Kidney (tissue), 13 donors: ENCODE measurements at regions not wholly inside any gene's neighbourhood (a gene's known extent, or its start where the extent isn't known, plus 50 kb on each side); places are given as distances from the start of the nearest gene placed in this dataset.

Experiments
- DNase-seq, 5 donors: peaks; one replicate each; pipeline ENCODE4 v3.0.0-alpha.2; 2013 to 2020
- FAIRE-seq: peaks from 2 replicates; lab custom pipeline; 2012; peaks lifted over from hg19 to GRCh38; lab: Jason Lieb, UNC
- H3K27ac ChIP-seq, 2 donors: one replicate each; pipeline ENCODE4 v1.7.0; 2013; ENCODE audit warnings: low read depth in 2 of 2, low read length in 2 of 2, inconsistent platforms in 1 of 2
- H3K27me3 ChIP-seq: one replicate; pipeline ENCODE4 v1.7.1; 2013; ENCODE audit warnings: low read length, inconsistent platforms; ENCODE audit not compliant: control insufficient read depth, insufficient read depth
- H3K36me3 ChIP-seq, 3 donors: one replicate each; pipeline versions ENCODE4 v1.7.0 to v1.7.1; 2013; ENCODE audit warnings: low read length in 3 of 3, control low read depth in 1 of 3, inconsistent platforms in 1 of 3; ENCODE audit not compliant: insufficient read depth in 3 of 3, control insufficient read depth in 2 of 3
- H3K4me1 ChIP-seq, 3 donors: one replicate each; pipeline versions ENCODE4 v1.7.0 to v1.7.1; 2013; ENCODE audit warnings: low read length in 3 of 3, inconsistent platforms in 1 of 3, low read depth in 1 of 3; ENCODE audit not compliant: control insufficient read depth in 2 of 3, insufficient read depth in 2 of 3
- H3K4me3 ChIP-seq, 3 donors: one replicate each; pipeline versions ENCODE4 v1.7.0 to v1.8.1; 2013; ENCODE audit warnings: low read length in 3 of 3, control low read depth in 1 of 3, inconsistent platforms in 1 of 3
- H3K9ac ChIP-seq, 3 donors: one replicate each; pipeline versions ENCODE4 v1.7.0 to v1.7.1; 2013; ENCODE audit warnings: low read length in 3 of 3, control low read depth in 1 of 3, inconsistent platforms in 1 of 3
- H3K9me3 ChIP-seq, 3 donors: one replicate each; pipeline versions ENCODE4 v1.7.0 to v1.7.1; 2013; ENCODE audit warnings: low read length in 3 of 3, control low read depth in 1 of 3, inconsistent platforms in 1 of 3; ENCODE audit not compliant: control insufficient read depth in 2 of 3, insufficient read depth in 1 of 3
- intact Hi-C: fragments of 100-400 bp; cut with DNase I; formaldehyde crosslinking; loops from one replicate; pipeline ENCODE4 v1.11.1; 2022
- TF ChIP-seq, protein P1 (sequence below): IDR thresholded peaks from 3 replicates; pipeline ENCODE4 v1.5.1; 2012; ENCODE audit warnings: mild to moderate bottlenecking, moderate library complexity, borderline replicate concordance; ENCODE audit not compliant: insufficient read depth; ENCODE audit errors: extremely low read depth
- donor health status: control.
- donor health status: control.
- donor health status: control.
- donor health status: control.
- donor health status: control.
- donor health status: DM: yes; HTN: yes; CAD: no.
- donor health status: Normal renal cell carcinoma (clear cell type).

DNA sequence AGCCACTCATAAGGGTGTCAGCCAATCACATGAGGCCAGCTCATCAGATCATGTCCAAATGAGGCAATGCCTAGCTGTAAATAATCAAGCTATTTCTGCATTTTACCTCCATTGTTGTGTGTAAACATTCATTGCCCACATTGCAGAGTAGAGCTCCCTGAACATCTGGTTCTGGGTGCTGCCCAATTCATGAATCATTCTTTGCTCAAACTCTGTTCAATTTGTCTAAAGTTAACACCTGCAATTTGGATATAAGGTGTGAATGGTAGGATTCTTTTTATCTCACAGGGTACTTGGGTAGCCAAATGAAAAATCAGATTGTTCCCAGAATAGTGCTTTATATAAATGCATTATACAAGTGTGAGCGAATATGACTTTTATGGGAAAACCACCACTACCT lies 345.5 kb upstream of the NT5C1B start:
- Histone ChIP-seq H3K9ac (no peak overlapping the region), H3K4me1 (no peaks in the 10 kb centered on the region), H3K9me3 (no peaks in the 10 kb centered on the region), H3K27ac (no peak overlapping the region), H3K36me3 (no peaks in the 10 kb centered on the region), H3K27me3 (no peaks in the 10 kb centered on the region), H3K4me3 (no peak overlapping the region)
- TF ChIP-seq, protein P1, sequence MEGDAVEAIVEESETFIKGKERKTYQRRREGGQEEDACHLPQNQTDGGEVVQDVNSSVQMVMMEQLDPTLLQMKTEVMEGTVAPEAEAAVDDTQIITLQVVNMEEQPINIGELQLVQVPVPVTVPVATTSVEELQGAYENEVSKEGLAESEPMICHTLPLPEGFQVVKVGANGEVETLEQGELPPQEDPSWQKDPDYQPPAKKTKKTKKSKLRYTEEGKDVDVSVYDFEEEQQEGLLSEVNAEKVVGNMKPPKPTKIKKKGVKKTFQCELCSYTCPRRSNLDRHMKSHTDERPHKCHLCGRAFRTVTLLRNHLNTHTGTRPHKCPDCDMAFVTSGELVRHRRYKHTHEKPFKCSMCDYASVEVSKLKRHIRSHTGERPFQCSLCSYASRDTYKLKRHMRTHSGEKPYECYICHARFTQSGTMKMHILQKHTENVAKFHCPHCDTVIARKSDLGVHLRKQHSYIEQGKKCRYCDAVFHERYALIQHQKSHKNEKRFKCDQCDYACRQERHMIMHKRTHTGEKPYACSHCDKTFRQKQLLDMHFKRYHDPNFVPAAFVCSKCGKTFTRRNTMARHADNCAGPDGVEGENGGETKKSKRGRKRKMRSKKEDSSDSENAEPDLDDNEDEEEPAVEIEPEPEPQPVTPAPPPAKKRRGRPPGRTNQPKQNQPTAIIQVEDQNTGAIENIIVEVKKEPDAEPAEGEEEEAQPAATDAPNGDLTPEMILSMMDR, result no peak
- DNase-seq (no peak), FAIRE-seq (no peak)
- intact Hi-C loops, result no loop called here

DNA sequence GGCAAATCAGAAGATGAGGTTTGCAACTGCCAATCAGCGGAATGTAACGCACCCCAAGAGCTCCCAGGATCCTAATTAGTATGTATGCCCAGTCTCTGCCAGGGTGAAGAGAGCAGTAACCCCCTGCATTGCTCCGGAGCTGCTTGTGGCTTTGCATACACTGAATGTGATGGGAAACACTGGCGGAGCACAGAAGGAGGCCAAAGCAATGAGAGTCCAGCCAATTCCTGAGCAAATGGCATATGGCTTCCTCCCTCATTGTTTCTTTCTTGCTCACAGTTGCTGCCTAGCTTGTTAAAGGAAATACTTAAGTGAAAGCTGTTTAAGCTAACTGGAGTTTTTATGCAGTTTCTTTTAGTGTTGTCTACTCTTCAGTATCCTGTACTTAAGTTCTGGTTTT lies 343.5 kb upstream of the NT5C1B start:
- Histone ChIP-seq H3K9me3 (no peaks in the 10 kb centered on the region), H3K27ac (no peak overlapping the region), H3K27me3 (no peaks in the 10 kb centered on the region), H3K9ac (no peak overlapping the region), H3K4me1 (no peaks in the 10 kb centered on the region), H3K4me3 (no peak overlapping the region), H3K36me3 (no peaks in the 10 kb centered on the region)
- intact Hi-C loops, result no loop called here
- TF ChIP-seq, protein P1, result no peak
- DNase-seq, result no peak
- FAIRE-seq, result no peak

DNA sequence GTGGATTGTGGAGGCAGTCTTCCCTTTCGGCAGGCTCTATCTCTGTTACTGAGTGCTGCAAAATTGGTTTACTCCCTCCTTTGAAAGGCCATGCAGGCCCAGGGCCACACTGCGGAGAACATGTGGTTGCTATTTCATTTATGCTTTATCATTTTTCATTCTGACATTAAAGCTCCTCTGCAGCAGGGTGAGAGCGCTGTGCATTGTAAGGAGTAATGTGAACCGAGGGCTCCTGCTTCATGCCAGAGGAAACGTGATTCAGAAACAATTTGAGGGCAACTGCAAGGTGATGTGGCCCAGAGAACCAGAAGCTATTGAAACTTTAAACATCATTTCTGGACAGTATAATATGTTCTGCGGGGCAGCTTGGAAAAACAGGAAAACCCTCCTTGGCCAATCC lies 341.6 kb upstream of the NT5C1B start:
- DNase-seq, result peak in 1 of 5 donors; percentile 26
- TF ChIP-seq, protein P1, result no peak

DNA sequence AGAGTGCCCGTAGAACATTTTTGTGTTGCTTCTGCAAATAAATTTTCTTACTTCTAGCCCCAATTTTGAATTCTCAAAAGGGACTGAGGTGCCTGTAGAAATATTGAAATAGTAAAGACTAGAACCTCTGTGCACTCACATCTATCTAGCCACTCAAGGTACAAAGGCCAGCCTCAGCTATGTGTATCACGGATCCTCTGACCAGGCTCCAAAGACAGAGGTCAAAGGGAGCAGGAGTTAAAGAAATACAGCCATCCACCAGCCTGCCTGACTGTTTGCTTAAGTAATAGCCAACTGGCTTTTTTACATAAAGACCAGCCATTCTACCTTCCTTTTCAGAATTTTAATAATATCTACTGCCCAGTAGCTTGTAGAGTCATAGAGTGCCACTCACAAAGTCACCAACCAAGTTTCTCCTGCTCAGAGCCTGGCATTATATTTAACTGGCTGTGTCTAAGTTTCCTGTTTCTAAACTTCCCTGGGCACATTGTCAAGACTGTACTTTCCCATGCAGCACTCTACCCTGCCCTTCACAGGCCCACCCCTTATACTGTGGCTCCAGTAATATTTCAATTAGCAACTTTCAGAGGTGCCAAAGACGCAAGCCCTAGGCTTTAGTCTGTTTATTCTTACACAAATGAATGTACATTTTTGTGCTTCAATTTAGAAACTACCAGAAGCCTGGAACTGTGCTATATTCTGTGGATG lies 338.3 kb upstream of the NT5C1B start:
- no peaks in the 10 kb centered on the region for H3K36me3 ChIP-seq
- FAIRE-seq, result no peak

More for the DNA sequence above, 341.6 kb upstream of the NT5C1B start:
- Histone ChIP-seq H3K27me3 (no peaks in the 10 kb centered on the region), H3K4me3 (no peak overlapping the region), H3K9me3 (no peaks in the 10 kb centered on the region), H3K4me1 (no peaks in the 10 kb centered on the region), H3K27ac (no peak overlapping the region), H3K9ac (no peak overlapping the region), H3K36me3 (no peaks in the 10 kb centered on the region)
- intact Hi-C loops, result no loop called here
- FAIRE-seq, result no peak

More for the DNA sequence above, 338.3 kb upstream of the NT5C1B start:
- TF ChIP-seq, protein P1, result no peak
- Histone ChIP-seq H3K9ac (no peak overlapping the region), H3K27ac (no peak overlapping the region), H3K27me3 (no peaks in the 10 kb centered on the region), H3K9me3 (no peaks in the 10 kb centered on the region), H3K4me1 (no peaks in the 10 kb centered on the region), H3K4me3 (no peak overlapping the region)
- intact Hi-C loops, result no loop called here
- no peak for DNase-seq
